Right renal cortex interstitium (tissue), 3 donors: ENCODE measurements at regions not wholly inside any gene's neighbourhood (a gene's known extent, or its start where the extent isn't known, plus 50 kb on each side); places are given as distances from the start of the nearest gene placed in this dataset.

Source experiments
- DNase-seq, 3 donors: peaks; one replicate each; pipeline ENCODE4 v3.0.0-alpha.2; 2013; ENCODE audit warnings: low read depth in 3 of 3, low spot score in 2 of 3

GRCh38 chr16:85415196-85416090 is 197.7 kb upstream of the GSE1 start:
- DNase-seq = no peak

DNA sequence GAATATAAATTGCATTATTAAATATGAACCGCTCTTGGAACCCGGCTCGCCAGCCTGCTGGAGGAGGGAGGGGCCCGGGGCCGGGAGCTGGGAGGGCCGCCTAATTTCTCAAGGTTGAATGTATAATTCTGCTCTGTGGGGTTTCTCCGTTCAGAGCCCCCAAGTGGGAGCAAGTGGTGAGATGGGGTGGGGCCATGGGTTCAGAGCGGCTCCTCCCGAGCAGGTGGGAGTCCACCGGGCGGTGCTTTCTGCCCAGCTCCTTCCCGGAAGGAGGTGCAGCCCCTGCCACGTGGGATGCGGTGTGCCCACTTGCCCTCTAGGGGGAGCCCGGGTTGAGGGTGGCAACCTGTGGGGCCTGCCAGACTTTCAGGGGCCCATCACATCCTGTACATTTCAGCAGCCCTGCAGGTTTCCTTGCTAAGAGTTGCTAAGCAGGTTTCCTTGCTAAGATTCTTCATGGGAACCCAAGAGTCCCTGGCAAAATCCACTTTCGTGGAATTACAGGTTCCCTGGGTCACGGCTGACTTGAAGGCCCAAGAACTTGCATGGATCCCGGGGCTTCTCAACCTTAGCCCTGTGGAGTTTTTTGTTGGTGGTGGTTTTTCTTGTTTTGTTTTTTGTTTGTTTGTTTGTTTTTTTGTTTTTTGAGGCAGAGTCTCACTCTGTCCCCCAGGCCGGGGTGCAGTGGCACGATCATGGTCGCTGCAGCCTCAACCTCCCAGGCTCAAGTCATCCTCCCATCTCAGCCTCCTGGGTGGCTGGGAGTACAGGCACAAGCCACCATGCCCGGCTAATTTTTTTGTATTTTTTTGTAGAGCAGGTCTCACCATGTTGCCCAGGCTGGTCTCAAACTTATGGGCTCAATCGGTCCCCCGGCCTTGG is 196.7 kb upstream of the GSE1 start:
- DNase-seq = no peak

DNA sequence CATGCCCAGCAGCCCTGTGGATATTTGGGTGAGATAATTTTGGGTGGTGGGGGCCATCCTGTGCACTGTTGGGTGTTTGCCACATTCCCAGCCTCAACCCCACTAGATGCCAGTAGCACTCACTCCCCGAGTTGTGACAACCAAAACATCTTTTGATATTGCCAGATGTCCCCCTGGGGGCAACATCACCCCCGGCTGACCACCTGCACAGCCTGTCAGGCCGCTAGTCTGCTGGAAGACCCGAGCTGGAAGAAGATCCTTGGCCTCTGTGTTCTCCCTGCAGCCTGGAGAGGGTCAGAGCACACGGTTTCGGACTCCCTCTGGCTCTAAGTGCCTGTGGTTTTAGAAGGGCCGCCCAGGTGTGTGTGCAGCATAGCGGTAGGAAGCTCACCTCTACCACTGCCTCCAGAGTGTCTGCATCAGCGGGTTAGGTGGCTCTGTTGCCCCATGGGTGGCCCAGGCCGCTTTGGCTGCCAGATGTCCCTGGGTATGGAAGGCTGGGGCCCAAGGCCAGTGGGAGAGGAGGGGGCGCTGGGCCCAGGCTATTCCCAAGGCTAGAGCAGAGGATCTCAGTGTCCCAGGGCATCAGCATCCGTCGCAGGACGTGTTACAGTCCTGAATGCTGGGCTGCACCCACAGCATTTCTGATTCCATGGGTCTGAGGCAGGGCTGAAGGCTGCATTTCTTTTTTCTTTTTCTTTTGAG is 195.8 kb upstream of the GSE1 start:
- DNase-seq = no peak

DNA sequence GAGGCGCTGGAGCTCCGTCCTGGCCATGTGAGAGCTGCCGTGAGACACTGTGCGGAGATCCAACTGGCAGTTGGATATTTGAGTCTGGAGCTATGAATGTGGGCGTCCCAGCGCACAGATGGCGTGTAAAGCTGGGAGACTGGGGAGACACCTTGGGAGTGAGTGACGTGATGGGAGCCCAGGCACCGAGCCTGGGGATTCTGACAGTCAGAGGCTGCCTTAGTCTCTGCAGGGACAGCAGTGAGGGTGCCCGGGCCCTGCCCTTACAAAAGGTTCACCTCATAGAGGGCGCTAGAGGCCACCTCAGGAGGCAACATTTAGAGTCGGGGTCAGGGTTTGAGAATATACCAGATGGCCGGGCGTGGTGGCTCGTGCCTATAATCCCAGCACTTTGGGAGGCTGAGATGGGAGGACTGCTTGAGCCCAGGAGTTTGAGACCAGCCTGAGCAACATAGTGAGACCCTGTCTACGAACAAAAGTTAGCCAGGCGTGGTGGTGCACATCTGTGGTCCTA is 194.1 kb upstream of the GSE1 start:
- no peak for DNase-seq

- no peak for DNase-seq
Observed at GRCh38 chr16:85419503-85420408, 193.4 kb upstream of the GSE1 start.

GRCh38 chr16:85420501-85421337 is 192.4 kb upstream of the GSE1 start:
- DNase-seq = no peak

- no peak for DNase-seq
Observed at GRCh38 chr16:85421338-85422195, 191.6 kb upstream of the GSE1 start.

DNA sequence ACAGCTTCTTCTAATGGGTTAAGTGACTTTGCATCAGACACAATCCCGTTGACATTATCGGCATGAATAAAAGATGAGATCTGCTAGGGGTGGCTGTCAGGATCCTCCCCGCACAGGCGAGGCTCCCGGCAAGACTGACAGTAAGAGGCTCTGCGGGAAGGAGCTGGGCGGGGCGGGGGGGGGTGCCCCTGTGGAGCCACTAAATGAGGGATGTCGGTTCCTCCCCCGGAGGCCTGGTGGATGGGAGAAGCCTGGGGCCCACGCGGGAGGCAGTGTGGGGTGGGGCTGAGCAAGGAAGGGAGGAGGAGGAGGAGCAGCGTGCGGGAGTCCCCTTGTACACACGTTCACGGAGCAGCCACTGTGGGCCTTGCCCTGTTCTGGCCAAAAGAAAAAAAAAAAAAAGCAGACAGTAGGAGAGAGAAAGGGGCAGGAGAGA is 190.9 kb upstream of the GSE1 start:
- no peak for DNase-seq

DNA sequence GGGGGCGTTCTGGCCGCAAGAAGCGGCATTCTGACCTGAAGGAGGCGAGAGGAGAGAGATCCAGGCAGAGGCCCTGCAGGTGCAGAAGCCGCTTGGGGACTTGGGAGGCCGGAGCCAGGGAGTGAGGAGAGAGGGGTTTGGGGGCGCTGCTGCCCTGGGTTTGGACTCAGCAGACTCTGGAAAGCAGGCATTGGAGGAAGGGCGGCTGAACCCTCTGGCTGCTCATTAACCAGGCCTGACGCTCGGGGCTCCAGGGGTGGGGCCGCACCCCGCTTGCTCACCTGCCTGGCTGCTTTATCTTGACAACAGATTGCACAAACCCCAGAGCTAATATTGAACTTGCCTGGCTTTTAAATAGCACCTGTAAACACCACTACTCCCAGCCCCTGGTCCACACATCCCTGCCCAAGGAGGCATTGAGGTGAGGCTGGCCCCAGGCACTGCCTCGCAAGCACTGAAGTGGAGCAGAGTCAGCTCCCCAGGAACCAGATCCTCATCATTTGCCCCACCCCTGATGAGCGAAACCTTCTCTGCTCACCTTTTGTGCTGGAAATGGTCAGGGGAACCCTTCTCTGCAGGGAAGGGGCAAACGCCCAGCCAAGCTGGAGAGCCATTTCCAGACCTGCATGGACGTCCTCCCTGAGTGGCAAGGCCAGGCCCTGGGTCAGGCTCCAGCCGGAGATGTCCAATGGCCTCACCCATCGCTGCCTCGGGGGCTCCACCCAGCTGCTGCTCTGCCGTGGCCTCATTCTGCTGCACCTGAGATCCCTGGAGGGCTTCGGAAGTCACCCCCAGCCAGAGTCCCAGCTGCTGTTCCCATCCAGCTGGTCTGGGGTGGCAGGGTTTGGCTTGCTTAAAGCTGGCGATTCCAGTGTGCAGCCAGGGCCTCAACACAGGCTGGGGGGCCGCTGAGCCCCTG is 190.2 kb upstream of the GSE1 start:
- DNase-seq = no peak

GRCh38 chr16:85423631-85424030 is 189.5 kb upstream of the GSE1 start:
- DNase-seq = no peak

DNA sequence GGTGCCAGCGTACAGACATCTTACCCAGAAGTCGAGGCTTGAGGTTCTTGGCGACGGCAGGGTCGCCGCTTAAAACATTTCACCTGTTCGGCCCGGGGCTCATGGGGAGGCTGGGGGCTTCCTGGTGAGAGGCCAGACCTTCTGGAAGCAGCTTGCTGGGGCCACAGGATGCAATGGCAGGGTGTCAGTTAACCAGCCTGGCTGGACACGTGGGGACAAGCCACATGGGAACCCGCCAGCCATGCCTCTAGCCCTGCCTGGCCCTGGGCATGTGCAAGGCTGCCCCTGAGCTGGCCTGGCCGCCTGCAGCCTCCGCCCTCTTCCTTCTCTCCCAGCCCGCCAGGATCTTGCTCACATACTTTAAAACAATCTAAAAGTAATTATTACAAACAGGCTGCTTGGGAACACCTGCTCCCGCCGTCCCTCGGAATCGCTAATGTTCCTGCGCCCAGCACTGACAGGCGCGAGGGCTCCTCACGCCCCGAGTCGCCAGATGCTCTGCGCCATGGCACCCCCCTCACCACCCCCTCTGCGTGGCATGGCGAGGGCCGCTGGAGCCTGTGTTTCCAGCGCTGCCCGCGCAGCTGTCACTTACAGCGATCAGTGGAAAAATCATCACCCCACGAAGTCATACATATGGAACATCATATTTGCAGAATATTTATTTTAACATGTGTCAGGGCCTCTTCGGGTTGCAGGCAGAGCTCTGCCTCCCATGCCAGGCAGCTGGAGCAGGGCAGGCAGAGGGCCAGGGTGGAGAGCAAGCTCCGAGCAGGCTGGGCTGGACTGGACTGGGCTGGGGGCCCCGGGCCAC is 188.7 kb upstream of the GSE1 start:
- DNase-seq = no peak

DNA sequence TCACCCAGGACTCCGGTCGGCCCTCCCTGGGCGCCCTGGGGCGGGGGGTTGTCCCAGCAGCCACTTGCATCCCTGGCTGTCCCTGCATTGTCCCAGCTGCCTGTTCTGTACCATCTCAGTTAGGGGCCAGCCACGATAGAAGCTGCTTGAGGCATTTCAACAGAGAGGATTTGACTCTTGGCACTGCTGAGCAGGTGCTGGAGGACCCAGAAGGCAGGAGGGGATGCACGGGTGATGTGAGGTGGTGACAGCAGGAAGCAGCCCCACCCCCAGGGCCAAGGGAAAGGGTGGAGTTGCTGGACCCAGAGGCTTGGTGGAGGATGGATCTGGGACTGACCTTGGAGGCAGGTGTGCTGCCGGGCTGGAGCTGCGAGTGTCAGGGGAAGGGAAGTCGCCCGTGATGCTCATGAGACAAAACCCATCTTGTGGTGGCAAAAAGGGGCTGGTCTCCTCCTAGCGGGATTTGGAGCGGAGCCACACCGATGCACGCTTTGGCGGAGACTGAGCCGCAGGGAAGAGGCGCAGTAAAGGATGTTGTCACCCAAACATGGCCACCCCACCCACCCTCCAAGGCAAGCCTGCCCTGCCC is 188.0 kb upstream of the GSE1 start:
- no peak for DNase-seq

GRCh38 chr16:85426806-85427205 is 186.3 kb upstream of the GSE1 start:
- no peak for DNase-seq

DNA sequence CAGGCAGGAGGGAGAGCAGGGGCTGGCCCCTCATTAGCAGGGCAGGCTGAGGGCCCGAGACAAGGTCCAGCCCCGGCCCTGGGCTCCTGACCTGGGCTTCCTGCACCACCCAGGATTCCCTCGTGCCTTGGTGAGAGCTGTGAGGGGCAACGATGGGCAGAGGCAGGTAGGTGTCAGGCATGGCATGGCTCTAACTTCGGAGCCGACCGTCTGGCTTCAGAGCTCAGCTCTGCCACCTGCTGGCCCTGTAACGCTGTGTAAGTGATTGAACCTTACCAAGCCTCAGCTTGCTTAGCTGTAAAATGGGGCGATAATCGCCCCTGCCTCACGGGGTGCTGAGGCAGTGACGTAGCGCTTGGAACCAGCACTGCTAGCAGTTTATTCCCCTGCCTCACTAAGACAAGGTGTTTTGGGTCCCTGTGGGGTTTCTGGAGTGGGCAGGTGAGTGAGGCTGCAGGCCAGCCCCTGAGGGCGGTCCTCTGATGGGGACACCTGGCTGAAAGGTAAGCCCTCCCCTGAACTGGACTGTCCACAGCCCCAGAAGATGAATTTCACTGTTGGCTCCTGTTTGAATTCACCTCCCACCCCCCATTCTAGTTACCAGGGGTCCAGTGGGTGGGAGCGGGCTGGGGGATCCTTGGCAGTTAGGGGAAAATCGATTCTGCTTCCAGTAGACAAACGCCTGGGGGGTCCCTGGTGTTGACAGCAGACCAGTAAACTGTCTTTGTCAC is 184.8 kb upstream of the GSE1 start:
- no peak for DNase-seq
